ENCODE measurements at regions not wholly inside any gene's neighbourhood (a gene's known extent, or its start where the extent isn't known, plus 50 kb on each side); places are given as distances from the start of the nearest gene placed in this dataset.

DNA sequence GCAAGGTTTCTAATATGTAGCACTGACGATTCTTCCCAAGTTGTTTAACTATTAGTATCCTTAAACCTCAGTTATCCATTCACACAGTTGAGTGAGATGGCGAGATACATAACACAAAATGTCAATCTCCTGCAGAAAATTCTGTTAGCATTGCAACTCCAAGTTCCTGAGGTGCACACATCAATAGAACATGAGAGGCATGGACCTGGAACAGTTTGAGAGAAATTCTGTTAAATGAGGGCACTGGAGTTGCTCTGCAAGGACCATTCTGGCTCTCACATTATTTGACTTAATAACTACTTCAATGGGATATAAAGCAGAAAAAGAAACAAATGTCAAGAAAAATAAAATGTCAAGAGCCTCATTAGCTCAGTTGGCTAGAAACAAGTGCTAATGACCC is 301.2 kb upstream of the DIAPH2 start:
- TF ChIP-seq EP300 (IDR thresholded peaks at IDR 0.05) (no peak), CTCF (IDR thresholded peaks at IDR 0.05) (no peak)
